Fibroblast of lung (primary cell): ENCODE measurements at regions not wholly inside any gene's neighbourhood (a gene's known extent, or its start where the extent isn't known, plus 50 kb on each side); places are given as distances from the start of the nearest gene placed in this dataset.

Source experiments
- EZH2 ChIP-seq: IDR thresholded peaks from 2 replicates; pipeline ENCODE4 v1.5.1; 2012; ENCODE audit warnings: low read length, control low read depth, mild to moderate bottlenecking; ENCODE audit errors: missing control alignments
- TF ChIP-seq, protein P1 (sequence below), 2 donors: IDR thresholded peaks in 1 of 2; conservative IDR thresholded peaks in 1 of 2; 1 replicate in 1 of 2; 2 replicates in 1 of 2; pipeline ENCODE4 v1.5.1; 2011 to 2012; ENCODE audit warnings: low read length in 2 of 2, control low read depth in 1 of 2, inconsistent platforms in 1 of 2, low read depth in 1 of 2, mild to moderate bottlenecking in 1 of 2

- TF ChIP-seq, protein P1, sequence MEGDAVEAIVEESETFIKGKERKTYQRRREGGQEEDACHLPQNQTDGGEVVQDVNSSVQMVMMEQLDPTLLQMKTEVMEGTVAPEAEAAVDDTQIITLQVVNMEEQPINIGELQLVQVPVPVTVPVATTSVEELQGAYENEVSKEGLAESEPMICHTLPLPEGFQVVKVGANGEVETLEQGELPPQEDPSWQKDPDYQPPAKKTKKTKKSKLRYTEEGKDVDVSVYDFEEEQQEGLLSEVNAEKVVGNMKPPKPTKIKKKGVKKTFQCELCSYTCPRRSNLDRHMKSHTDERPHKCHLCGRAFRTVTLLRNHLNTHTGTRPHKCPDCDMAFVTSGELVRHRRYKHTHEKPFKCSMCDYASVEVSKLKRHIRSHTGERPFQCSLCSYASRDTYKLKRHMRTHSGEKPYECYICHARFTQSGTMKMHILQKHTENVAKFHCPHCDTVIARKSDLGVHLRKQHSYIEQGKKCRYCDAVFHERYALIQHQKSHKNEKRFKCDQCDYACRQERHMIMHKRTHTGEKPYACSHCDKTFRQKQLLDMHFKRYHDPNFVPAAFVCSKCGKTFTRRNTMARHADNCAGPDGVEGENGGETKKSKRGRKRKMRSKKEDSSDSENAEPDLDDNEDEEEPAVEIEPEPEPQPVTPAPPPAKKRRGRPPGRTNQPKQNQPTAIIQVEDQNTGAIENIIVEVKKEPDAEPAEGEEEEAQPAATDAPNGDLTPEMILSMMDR (conservative IDR thresholded peaks at IDR 0.05 in 1 of 2, IDR thresholded peaks at IDR 0.05 in 1 of 2; ENCODE audit: low read depth in 1 of 2, low read length in 2 of 2), result no peak
- TF ChIP-seq EZH2, result no peak
These were observed 1339.0 kb upstream of the CITED2 start for GRCh38 chr6:140713495-140713894.
